NCI-H2107 treated with DMSO at 0.1 percent for 48 hours (cell line): ENCODE measurements at regions not wholly inside any gene's neighbourhood (a gene's known extent, or its start where the extent isn't known, plus 50 kb on each side); places are given as distances from the start of the nearest gene placed in this dataset.
A peak's percentile ranks its signal among the peaks of the same experiment; 100 is the strongest.
"Not testable (repeated sequence)": the region's sequence is repeated elsewhere in the genome, so short reads cannot be mapped to it uniquely, and the experiment has no call there.

Experiments
- DNase-seq: peaks from one replicate; lab custom pipeline; 2025; ENCODE audit not compliant: unreplicated experiment; lab: John Stamatoyannopoulos, UW

DNA sequence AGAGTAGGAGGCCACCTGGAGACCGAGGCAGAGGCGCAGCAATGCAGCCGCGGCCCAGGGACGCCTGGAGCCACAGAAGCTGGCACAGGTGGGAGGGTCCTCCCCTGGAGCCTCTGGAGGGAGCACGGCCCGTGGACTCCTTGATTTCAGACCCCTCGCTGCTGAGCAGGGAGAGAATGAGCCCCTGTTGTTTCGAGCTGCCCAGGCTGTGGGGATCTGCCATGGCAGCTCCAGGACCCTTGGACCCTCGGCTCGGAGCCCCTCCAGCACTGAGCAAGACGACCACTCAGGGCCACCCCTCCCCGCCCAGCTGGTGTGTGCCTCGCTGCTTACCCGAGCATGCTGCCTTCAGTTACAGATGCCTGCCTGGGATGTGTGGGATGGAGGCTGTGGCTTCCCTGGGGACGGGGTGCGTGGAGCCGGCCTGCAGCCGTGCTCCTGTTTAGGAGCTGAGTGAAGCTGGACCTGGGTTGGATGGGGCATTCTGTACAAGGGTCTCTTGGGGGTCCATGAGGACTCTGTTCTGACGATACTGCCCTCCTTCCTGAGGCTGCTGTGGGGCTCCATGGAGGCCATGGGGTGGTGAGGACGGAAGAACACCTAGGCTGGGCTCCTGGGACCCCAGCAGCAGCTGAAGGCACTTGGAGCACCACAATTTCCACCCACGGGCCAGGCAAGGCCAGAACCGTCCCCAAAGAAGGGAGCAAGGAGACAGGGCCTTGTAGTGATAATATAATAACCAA is 115.1 kb upstream of the LPCAT1 start:
- DNase-seq: no peak

DNA sequence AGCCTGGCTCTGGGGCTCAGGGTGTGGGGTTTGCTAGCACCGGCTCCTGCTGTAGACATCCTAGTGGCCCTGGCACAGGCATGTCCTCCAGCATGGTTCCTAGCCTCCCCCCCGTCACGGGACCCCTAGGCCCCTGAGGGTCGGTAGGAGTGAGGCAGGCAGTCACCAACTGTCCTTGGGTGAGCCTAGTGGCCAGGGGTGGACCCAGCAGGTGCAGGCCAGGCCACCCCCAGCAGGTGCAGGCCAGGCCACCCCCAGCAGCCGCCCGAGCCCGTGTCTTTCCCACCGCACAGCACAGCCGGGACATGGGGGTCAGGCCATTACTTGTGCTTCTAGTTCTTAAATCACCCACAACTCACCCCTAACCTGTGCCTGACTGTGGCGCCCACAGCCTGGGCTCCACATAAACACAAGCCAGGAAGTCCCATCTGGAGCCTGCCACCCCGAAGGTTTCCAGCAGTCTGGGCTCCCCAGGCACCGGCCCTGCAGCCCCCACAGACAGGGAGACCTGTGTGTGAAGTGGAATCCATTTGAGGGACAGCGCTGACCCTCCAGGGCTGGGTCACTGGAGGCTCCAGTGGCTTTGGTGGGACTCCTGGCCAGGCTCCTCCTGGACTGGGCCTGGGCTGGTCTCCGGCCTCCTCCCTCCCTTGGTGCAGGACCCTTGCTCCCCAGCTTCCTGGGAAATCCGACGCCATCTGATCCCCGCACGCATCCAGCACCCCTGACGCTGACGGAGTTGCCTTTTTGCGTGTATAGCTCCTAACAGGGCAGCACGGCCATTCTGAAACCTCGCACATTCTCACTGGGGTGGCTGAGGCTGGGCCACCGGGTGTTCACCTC is 114.1 kb upstream of the LPCAT1 start:
- DNase-seq: no peak

DNA sequence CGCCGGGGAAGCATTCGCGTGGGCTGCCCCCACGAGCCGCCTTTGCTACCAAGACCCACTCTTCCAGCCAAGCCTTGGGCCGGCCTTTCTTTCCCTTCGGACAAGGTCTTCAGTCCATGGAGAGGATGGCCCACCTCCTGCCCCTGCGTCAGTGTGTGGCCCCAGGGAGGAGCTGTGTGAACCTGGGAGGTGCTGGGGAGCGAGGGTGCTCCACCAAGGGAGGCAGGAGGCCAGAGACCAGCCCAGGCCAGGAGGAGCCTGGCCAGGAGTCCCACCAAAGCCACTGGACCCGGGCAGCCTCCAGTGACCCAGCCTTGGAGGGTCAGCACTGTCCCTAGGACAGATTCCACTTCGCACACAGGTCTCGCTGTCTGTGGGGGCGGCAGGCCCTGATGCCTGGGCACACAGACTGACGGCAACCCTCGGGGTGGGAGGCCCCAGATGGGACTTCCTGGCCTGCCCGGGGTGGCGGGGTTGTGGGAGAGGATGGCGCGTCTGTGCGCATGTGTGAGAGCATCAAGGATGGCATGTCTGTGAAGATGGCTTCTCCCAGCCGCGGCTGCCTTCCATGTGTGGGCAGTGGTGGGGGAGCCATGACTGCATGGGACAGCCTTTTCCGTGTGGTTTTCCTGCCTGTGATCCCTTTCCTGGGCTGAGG is 113.3 kb upstream of the LPCAT1 start:
- DNase-seq: no peak

DNA sequence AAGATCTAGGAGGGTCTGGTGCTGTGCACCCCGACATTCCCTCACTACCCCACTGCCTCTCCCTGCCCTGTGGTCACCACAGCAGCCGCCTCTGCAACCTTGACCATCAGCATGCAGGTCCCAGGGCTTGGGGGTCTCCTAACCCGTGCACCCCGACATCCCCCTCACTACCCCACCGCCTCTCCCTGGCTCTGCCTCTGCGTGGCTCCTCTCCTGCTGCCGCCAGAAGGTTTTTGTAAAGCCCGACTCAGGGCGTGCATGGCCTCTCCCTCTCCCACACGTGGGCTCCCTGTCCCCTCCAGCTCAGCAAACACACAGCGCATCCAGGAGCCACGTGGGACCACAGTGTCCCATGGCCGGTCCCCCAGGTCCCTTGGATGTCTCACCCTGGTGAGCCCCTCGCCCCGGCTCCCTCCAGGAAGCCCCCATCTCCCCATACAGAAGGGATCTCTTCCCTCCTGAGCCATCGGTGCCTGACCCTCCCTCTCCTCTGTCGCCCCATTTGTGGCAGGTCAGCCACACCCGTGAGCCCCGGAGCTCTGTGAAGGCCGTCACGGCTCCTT is 112.5 kb upstream of the LPCAT1 start:
- DNase-seq: not testable (repeated sequence)

DNA sequence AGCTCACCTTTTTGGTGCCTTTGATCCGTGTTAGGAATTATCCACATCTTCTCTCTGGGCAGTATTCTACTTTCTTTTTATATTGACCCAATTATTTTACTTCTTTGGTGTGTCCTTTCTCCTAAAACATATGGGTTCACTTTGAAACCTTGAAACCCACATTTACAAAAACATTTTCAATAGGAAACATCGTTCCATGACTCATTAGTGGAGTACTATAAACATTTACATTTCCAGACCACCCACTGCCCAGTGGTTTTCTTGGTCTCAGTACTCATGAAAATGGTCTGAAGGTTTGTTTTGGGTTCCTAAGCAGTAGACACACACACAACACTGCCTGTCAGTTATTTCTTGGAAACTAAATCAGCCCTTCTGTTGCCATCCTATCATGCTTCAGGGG is 111.7 kb upstream of the LPCAT1 start:
- DNase-seq: not testable (repeated sequence)

DNA sequence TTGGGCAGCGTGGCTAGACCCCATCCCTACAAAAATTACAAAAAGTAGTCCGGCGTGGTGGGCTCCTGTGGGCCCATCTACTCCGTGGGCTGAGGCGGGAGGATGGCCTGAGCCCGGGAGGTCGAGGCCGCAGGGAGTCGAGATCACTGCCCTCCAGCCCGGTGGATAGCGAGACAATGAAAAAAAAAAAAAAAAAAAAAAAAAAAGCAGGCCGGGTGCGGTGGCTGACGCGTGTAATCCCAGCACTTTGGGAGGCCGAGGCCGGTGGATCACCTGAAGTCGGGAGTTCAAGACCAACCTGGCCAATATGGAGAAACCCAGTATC is 110.5 kb upstream of the LPCAT1 start:
- no peak for DNase-seq

DNA sequence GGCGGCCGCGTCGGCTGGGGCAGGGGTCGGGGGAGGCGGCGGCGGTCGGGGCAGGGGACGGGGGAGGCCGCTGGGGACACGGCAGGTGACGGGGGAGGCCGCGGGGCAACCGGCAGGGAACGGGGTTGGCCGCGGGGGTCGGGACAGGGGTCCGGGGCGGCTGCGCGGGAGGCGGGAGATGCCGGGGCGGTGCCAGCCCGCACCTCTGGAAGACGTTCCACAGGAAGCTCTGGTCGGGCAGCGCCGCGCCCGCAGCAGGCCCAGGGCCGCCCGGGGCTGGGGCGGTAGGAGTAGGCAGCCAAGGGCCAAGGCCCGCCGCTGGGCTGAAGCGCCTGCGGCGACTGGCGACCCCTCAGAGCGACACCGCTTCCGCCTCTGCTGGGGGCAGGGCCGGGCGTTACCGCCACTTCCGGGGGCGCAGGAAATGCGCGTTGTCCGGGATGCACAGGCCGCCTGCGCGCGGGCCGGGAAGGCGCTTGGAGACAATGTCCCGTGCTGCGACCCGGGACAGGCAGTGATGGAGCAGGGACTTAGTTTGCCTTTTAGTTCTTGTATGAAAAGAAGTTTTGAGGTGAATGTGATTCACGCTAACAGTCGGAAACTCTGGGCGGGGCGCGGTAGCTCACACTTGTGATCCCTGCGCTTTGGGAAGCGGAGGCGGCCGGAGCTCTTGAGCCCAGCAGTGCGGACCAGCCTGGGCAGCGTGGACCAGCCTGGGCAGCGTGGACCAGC is 110.0 kb upstream of the LPCAT1 start:
- peak; percentile 27 for DNase-seq

DNA sequence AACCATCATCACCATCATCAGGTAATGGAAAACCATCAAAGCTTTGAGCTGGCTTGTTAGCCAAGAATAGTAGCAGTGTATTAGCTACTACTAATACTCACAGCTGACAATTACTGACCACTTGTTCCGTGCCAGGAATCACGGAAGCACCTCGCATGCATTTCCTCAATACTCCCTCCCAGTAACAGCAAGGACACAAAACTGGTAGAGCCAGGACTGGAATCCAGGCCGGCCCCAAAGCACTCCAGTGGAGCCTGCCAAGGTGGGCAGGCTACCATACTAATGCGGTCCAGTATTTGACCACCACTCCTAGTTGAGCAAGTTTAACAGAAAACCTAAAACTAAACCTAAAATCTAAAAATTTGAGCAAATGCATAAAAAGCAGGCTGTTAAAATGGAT is 107.2 kb upstream of the LPCAT1 start:
- not testable (repeated sequence) for DNase-seq

DNA sequence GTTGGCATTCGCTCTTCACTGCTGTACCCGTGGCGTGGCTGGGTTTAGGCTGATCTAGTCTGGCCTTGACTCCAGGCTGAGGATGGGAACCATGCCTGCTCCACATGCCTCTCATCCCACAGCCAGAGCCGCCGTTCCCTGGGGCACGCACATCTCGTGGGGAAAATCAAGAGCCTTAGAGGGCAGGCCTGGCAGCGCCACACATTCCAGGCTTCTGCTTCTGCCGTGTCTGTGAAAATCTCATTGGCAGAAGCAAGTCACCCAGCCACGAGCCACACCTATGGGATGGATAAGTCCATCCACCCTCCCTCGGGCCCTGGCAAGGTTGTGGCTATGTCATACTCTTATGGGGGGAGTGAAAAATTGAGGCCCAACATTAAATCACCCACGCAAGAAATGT is 102.6 kb upstream of the LPCAT1 start:
- DNase-seq: not testable (repeated sequence)

DNA sequence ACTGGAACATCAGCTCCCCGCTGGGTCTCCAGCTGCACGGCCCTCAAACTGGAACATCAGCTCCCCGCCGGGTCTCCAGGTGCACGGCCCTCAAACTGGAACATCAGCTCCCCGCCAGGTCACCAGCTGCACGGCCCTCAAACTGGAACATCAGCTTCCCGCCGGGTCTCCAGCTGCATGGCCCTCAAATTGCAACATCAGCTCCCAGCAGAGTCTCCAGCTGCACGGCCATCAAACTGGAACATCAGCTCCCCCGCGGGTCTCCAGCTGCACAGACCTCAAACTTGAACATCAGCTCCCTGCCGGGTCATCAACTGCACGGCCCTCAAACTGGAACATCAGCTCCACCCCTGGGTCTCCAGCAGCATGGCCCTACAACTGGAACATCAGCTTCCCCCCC is 95.8 kb upstream of the LPCAT1 start:
- DNase-seq: not testable (repeated sequence)

DNA sequence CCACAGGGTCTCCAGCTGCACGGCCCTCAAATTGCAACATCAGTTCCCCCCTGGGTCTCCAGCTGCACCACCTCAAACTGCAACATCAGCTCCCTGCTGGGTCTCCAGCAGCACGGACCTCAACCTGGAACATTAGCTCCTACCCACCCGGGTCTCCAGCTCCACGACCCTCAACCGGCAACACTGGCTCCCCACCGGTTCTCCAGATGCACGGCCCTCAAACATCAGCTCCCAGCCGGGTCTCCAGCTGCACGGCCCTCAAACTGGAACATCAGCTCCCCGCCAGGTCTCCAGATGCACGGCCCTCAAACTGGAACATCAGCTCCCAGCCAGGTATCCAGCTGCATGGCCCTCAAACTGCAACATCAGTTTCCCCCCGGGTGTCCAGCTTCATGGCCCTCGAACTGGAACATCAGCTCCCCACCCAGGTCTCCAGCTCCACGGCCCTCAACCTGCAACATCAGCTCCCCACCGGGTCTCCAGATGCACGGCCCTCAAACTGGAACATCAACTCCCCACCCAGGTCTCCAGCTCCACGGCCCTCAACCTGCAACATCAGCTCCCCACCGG is 94.6 kb upstream of the LPCAT1 start:
- DNase-seq: not testable (repeated sequence)

DNA sequence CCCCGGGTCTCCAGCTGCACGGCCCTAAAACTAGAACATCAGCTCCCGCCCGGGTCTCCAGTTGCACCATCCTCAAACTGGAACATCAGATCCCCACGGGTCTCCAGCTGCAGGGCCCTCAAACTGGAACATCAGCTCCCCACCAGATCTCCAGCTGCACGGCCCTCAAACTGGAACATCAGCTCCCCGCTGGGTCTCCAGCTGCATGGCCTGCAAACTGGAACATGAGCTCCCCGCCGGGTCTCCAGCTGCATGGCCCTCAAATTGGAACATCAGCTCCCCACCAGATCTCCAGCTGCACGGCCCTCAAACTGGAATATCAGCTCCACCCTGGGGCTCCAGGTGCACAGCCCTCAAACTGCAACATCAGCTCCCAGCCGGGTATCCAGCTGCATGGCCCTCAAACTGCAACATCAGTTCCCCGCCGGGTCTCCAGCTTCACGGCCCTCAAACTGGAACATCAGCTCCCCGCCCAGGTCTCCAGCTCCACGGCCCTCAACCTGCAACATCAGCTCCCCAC is 93.5 kb upstream of the LPCAT1 start:
- not testable (repeated sequence) for DNase-seq

DNA sequence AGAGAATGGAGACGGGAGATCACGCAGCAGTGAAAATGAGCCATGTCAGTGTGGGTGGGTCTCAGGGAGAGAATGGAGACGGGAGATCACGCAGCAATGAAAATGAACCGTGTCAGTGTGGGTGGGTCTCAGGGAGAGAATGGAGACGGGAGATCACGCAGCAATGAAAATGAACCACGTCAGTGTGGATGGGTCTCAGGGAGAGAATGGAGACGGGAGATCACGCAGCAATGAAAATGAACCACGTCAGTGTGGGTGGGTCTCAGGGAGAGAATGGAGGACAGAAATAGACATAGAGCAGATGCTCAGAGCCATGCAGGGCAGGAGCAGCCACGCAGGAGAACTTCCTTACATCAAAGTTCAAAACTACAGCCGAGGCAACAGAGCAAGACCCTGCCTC is 89.8 kb upstream of the LPCAT1 start:
- not testable (repeated sequence) for DNase-seq

DNA sequence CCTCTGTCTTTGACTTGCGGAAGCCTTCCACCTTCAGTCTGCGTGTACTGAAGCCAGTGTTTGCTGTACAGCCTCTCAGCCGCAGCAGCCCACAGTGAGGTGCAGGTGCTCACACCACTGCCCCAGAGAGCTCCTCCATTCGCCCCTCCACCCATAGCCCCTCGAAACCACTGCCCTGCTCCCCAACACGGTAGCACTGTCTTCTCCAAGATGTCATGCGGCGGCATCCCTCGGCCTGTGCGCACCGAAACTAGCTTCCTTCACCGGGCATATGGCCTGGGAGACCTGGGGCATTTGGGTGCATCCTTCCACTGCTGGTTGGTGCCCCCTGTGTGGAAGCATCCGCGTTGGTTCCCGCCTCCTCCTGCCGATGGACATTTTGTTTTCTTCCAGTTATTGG is 86.8 kb upstream of the LPCAT1 start:
- not testable (repeated sequence) for DNase-seq

DNA sequence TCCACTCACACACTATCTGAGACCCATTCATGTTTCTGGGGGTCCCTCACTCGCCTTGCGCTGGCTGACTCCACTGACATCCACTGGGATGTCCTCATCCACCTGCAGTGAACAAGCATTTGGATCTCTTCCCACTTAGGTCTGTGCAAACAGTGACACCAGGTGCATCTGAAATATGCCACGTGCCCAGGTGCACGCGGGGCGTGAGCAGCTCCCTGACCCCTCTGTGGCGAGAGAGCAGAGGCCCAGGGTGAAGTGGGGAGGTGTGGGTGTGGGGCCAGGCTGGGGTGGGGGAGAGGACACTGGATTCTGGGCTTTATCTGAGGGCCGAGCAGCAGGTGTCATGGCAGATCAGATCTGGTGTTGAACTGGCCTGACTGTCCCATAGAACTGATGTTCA is 85.4 kb upstream of the LPCAT1 start:
- not testable (repeated sequence) for DNase-seq

DNA sequence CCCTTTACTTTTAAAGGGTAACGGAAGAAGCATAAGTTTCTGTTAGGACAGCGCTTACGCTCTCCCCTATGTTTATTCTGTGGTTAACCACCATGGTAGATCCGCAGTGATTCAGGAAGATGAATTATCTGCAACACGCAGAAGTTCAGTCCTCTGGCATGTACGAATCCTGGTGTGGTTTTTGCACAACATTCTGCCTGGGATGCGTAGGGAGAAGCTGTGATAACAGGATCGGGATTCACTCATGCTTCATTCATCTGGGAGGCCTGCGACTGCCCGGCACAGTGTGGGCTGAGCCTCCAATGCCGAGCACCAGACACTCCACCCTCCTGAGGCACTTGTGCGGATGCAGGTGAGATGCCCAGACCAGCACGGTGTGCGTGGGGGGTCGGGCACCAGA is 84.6 kb upstream of the LPCAT1 start:
- not testable (repeated sequence) for DNase-seq

DNA sequence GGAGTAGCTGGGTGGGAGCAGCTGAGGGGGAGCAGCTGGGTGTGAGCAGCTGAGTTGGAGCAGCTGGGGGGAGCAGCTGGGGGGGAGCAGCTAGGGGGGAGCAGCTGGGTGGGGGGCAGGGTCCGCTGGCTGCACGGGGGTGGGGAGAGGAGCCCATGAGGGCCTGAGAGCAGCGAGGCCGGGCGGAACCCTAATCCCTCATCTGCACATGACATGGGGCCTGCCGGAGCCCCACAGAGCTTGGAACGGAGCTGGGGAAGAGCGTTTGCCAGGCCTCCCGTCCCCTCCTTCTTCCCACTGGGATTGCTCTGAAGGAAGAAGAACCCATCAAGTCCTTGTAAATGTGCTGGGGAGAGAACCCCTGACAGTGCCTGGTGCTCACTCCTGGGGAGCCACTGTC is 83.2 kb upstream of the LPCAT1 start:
- DNase-seq: not testable (repeated sequence)

DNA sequence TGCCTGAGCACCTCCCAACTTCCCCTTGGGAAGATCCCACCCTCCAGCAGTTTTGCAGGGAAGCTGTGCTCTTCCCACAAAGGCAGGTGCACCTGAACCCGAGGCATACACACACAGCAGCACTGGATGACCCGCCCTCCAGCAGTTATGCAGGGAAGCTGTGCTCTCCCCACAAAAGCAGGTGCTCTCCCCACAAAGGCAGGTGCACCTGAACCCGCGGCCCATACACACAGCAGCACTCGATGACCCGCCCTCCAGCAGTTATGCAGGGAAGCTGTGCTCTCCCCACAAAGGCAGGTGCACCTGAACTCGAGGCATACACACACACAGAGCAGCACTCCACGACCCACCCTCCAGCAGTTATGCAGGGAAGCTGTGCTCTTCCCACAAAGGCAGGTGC is 80.2 kb upstream of the LPCAT1 start:
- DNase-seq: peak; percentile 97

DNA sequence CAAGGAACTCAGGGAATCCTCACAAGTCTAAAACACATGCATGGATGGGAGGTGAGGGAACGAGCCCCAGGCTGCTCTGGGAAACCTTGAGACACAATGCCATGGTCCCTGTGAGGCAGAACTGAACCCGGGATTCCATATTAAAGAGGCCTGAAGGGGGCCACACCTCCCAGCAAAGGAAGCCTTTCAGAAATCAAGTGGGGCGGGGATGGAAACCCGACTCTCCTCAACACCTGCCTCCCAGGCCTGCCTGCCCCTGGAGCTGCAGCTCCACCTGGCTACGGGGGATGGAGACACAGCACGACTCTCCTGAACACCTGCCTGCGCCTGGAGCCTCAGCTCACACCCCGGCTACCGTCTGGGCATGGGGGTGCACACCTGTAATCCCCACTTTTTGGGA is 77.8 kb upstream of the LPCAT1 start:
- DNase-seq: peak; percentile 96
